ENCODE measurements at regions not wholly inside any gene's neighbourhood (a gene's known extent, or its start where the extent isn't known, plus 50 kb on each side); places are given as distances from the start of the nearest gene placed in this dataset.
"Not testable (repeated sequence)": the region's sequence is repeated elsewhere in the genome, so short reads cannot be mapped to it uniquely, and the experiment has no call there.

- TF ChIP-seq CTCF (IDR thresholded peaks at IDR 0.05): no peak
- Histone ChIP-seq H3K27me3 (ENCODE audit: control insufficient read depth, insufficient read depth, low read length) (no peaks in the 10 kb centered on the region), H3K4me2 (ENCODE audit: low read length) (no peak overlapping the region), H3K4me1 (no peaks in the 10 kb centered on the region), H3K79me2 (no peaks in the 10 kb centered on the region), H2AFZ (no peak overlapping the region), H3K9me3 (ENCODE audit: control insufficient read depth, low read length) (no peaks in the 10 kb centered on the region), H3K27ac (no peak overlapping the region), H3K9ac (no peak overlapping the region), H3K4me3 (ENCODE audit: low read depth, low read length) (no peak overlapping the region), H3K36me3 (ENCODE audit: control insufficient read depth, insufficient read depth, low read length) (no peaks in the 10 kb centered on the region)
Measured at GRCh38 chr5:17743580-17744435, 109.5 kb downstream of the TAF11L14 start.

GRCh38 chr5:17748201-17748600 lies 113.9 kb downstream of the TAF11L14 start:
- Histone ChIP-seq H3K79me2 (no peaks in the 10 kb centered on the region), H3K4me3 (ENCODE audit: low read depth, low read length) (no peak overlapping the region), H3K9me3 (ENCODE audit: control insufficient read depth, low read length) (no peaks in the 10 kb centered on the region), H3K36me3 (ENCODE audit: control insufficient read depth, insufficient read depth, low read length) (no peaks in the 10 kb centered on the region), H3K27me3 (ENCODE audit: control insufficient read depth, insufficient read depth, low read length) (no peaks in the 10 kb centered on the region), H3K4me2 (ENCODE audit: low read length) (no peak overlapping the region), H3K4me1 (no peaks in the 10 kb centered on the region), H3K27ac (no peak overlapping the region), H2AFZ (no peak overlapping the region), H3K9ac (no peak overlapping the region)
- no peak for TF ChIP-seq CTCF (IDR thresholded peaks at IDR 0.05)

- Histone ChIP-seq H3K4me2 (ENCODE audit: low read length) (no peak overlapping the region), H3K36me3 (ENCODE audit: control insufficient read depth, insufficient read depth, low read length) (no peaks in the 10 kb centered on the region), H3K4me3 (ENCODE audit: low read depth, low read length) (no peak overlapping the region), H3K9ac (no peak overlapping the region), H3K4me1 (no peaks in the 10 kb centered on the region), H3K9me3 (ENCODE audit: control insufficient read depth, low read length) (no peaks in the 10 kb centered on the region), H3K27ac (no peak overlapping the region), H2AFZ (no peak overlapping the region), H3K79me2 (no peaks in the 10 kb centered on the region), H3K27me3 (ENCODE audit: control insufficient read depth, insufficient read depth, low read length) (no peaks in the 10 kb centered on the region)
- no peak for TF ChIP-seq CTCF (IDR thresholded peaks at IDR 0.05)
Measured at GRCh38 chr5:17748941-17749340, 114.7 kb downstream of the TAF11L14 start.

- H3K4me2 ChIP-seq (ENCODE audit: low read length); H3K4me1 ChIP-seq: not testable (repeated sequence)
Measured at GRCh38 chr5:17755406-17755805, 121.1 kb downstream of the TAF11L14 start.

GRCh38 chr5:17761326-17761725 lies 127.1 kb downstream of the TAF11L14 start:
- H3K4me3 ChIP-seq (ENCODE audit: low read depth, low read length): no peak overlapping the region
- H3K9me3 ChIP-seq (ENCODE audit: control insufficient read depth, low read length): no peaks in the 10 kb centered on the region
- H3K4me2 ChIP-seq (ENCODE audit: low read length): no peak overlapping the region
- no peaks in the 10 kb centered on the region for H3K36me3 ChIP-seq (ENCODE audit: control insufficient read depth, insufficient read depth, low read length)
- no peak overlapping the region for H3K27ac ChIP-seq
- no peaks in the 10 kb centered on the region for H3K79me2 ChIP-seq
- H3K27me3 ChIP-seq (ENCODE audit: control insufficient read depth, insufficient read depth, low read length): no peaks in the 10 kb centered on the region
- no peak for TF ChIP-seq CTCF (IDR thresholded peaks at IDR 0.05)
- H3K4me1 ChIP-seq: no peaks in the 10 kb centered on the region
- H3K9ac ChIP-seq: no peak overlapping the region
- no peak overlapping the region for H2AFZ ChIP-seq

More at GRCh38 chr5:17755406-17755805, 121.1 kb downstream of the TAF11L14 start:
- not testable (repeated sequence) for H3K27me3 ChIP-seq (ENCODE audit: control insufficient read depth, insufficient read depth, low read length); H3K27ac ChIP-seq; H3K79me2 ChIP-seq; H3K36me3 ChIP-seq (ENCODE audit: control insufficient read depth, insufficient read depth, low read length); H3K9ac ChIP-seq; H3K4me3 ChIP-seq (ENCODE audit: low read depth, low read length); H2AFZ ChIP-seq; H3K9me3 ChIP-seq (ENCODE audit: control insufficient read depth, low read length)
